HUDEP-2 (cell line): ENCODE measurements at regions not wholly inside any gene's neighbourhood (a gene's known extent, or its start where the extent isn't known, plus 50 kb on each side); places are given as distances from the start of the nearest gene placed in this dataset.
A peak's percentile ranks its signal among the peaks of the same experiment; 100 is the strongest.
"Not testable (repeated sequence)": the region's sequence is repeated elsewhere in the genome, so short reads cannot be mapped to it uniquely, and the experiment has no call there.

Source experiments
- DNase-seq, 76 experiments: peaks; one replicate each; lab custom pipeline; 2025; ENCODE audit not compliant: unreplicated experiment in 76 of 76; lab: John Stamatoyannopoulos, UW

DNA sequence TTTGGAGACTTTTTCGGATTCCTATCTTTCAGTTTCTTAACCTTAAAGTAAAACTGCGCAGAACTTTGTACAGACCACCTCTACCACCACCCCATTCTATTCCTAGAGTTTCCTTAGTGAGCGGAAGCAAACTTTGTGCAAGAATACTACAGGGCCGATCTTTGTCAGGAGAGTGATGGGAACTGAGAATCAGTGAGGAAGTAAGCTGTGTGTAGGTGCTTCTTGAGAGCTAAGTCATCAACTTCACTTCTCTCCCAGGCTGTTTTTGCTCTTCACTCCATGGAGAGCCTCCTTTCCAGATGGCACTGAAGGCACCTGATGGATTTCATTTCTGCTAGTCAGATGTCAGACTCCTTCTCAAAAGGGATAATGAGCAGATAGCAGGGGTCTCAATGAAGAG lies 127.3 kb downstream of the SPATA31D1 start:
- DNase-seq, result no peak

DNA sequence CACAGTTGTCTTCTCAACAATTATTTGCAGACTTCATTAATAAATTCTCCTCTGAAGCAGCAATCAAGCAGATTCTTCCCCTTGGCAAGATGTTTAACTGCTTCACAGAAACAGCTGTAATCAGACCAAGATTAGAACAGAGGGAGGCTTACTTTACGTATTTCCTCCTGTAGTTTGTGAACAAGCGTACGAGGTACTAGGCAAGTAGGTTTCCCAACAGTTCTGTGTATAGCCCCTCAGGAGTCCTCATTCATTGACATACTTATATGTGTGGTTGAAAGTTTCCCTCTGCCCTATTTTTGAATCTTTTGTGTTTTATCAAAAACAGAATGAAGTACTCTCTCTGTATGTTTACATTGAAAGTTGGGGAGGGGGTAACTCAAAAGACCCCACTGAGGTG lies 128.0 kb downstream of the SPATA31D1 start:
- no peak for DNase-seq

DNA sequence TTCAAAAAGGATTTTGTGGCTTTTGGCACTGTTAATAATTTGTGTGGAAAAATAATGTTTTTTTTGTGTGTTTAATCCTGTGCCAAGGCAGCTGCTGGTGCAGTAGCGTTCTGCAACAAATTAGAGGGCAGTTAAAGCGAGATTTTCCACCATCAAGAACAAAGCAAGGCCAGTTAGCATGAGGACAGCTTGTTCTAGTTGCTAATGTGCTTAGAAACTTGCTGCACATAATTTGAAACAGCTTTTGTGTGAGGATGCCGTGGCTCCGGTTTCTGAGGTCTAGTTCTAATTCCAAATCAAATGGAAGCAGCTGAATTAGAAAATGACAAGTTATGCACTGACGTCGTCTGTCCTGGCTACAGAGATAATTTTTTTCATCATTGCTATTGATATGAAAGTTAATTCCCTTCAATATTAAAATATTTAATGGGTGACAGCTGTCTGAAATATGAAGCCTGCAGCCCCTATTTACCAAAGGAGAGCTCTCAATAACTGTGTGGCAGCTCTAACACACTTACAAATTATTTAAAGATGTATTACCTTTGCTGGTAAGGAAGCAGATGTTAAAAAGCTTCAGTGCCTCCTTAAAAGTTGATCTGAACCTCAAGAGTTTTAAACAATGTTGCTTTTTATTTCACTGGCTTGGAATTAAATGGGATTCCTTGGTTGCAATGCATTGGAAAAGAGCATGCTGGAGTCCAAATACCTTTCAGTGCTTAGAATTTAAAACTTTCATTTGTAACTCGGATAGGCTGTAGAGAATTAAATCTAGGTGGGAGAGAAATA lies 128.6 kb downstream of the SPATA31D1 start:
- DNase-seq, result no peak

DNA sequence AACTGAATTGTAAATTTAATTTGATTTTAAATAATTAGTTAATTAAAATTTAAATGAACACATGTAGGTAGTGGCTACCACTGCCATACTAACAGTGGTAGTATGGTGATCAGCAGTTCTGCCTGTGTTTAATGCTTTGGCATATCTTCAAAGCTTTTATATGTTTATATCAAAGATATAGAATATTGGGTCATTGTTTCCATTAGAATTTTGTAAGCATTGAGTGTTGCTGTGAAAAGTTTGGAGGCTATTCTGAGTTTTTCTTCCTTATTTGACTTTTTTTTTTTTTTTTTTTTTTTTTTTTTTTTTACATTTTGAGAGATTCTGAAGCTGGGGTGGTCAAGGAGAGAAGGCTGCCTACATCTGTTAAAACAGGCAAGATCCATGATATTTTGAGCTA lies 134.2 kb downstream of the SPATA31D1 start:
- DNase-seq, result no peak

DNA sequence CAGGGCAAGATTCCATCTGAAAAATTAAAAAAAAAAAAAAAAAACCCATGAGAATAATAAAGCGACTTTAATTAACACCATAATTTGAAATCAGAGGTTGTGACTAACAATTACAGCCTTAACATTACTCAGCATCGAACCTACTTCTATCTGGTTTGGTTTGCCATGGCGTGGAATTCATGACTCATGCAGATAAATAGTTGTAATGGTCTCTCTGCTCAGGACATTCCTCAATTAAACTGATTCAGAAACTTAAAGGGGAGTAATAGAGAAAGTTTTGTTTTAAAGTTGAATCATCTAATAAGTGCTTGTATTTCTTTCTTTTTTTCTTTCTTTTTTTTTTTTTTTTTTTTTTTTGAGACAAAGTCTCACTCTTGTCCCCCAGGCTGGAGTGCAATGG lies 135.5 kb downstream of the SPATA31D1 start:
- no peak for DNase-seq

DNA sequence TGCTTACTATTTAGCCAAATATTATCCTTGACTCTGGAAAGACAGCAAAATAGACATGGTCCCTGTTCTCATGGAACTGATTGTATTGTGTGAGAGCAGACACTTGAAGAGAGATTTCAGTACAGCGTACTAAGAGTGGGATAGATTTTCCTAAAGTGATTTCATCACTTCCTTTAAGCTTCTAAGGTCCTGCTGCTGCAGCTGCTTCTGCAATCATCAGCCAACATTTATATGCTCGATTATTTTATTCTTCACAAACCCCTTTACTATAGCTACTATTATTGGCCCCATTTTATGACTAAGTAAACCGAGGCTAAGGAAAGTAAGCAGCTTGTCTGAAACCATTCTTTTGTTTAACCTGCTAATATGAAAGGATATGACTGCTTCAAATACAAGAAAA lies 137.7 kb downstream of the SPATA31D1 start:
- no peak for DNase-seq

DNA sequence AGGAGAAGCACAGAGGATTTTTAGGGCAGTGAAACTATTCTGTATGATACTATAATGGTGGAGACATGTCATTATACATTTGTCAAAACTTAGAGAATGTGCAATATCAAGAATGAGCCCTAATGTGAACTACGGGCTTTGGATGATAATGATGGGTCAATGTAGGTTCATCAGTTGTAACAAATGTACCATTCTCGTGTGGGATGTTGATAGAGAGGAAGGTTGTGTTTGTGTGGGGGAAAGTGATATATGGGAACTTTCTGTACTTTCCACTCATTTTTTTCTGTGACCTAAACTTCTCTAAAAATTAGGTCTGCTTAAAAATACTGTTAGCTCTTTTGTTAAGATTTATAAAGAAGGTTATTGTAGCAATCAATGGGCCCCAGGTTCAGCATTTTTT lies 138.9 kb downstream of the SPATA31D1 start:
- no peak for DNase-seq

DNA sequence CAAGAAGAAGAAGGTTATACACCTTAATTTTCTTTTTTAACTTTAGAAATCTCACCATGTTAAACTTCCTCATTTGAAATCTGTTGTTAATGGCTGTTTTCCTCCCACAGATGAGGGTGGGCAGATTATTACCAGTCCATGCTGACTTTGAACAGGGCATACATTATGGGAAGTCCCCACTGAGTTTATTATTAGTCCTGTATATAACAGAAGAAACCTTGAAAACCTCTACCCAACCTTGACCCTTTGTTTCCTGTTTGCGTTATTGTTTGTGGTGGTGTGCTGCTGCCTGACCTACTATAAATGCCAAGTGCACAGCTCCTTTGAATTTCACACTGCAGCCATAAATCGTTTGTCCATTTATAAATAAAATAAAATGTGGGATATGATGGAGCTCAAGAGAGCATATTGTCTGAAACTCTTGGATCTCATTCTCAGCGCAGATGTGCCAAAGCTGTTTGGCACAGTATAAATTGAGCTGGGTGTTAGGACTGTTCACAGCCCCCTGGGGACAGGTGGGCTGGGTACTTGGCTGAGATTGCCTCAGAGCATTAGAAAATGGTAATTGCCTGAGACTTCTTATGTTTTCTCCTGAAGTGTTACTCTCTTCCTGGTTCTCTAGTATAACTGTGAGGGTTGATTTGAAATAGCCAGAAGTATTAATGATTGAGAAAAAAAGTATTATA lies 139.6 kb downstream of the SPATA31D1 start:
- DNase-seq, result no peak

DNA sequence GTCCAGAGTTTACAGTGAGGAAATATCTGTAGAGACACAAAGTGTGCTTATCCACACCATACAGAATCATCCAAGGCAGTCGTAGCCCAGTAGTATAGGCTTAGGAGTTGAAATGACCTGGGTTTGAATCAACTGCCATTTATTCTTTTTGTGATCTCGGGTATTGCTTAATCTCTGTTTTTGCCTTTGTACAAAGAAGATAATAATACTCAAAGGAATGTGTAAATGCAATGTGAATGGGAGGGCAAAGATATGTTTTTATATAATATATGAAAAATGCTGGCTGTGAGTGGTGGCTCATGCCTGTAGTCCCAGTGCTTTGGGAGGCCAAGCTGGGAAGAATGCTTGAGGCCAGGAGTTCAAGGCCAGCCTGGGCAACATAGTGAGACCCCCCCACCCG lies 141.1 kb downstream of the SPATA31D1 start:
- no peak for DNase-seq

DNA sequence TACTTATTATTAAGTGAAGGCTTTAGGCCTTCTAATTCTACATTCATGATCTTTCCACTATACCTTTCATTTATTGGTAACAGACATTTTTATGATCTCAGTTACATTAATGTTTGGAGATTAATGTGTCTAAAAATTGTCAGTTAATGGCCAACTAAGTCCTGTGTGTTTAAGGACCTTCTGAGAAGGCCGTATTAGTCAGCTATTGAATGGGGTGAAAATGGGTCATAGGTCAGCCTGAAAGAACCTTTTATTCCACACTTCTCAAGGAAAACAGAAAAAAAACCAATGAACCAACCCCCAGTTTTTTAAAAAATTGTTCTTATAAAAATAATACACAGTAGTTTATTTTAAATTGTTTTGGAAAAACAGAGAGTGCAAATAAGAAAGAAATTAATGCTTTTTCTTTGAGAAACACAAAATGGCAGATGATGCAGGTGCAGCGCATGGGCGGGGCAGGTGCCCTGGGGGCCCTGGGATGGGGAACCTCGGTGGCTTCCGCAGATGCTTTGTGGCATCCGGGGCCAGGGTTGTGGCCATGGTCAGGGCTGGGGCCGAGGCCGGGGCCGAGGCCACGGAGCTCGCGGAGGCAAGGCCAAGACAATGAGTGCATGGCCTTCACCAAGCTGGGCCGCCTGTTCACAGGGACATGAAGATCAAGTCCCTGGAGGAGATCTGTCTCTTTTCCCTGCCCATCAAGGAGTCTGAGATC lies 141.9 kb downstream of the SPATA31D1 start:
- DNase-seq, result no peak

DNA sequence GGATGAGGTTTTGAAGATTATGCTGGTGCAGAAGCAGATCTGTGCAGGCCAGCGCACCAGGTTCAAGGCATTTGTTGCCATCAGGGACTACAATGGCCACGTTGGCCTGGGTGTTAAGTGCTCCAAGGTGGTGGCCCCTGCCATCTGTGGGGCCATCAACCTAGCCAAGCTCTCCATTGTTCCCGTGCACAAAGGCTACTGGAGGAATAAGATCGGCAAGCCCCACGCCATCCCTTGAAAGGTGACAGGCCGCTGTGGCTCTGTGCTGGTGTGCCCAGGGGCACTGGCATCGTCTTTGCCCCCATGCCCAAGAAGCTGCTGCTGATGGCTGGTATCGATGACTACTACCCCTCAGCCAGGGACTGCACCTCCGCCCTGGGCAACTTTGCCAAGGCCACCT lies 142.5 kb downstream of the SPATA31D1 start:
- DNase-seq, result peak in 1 of 76 experiments; percentile 1

DNA sequence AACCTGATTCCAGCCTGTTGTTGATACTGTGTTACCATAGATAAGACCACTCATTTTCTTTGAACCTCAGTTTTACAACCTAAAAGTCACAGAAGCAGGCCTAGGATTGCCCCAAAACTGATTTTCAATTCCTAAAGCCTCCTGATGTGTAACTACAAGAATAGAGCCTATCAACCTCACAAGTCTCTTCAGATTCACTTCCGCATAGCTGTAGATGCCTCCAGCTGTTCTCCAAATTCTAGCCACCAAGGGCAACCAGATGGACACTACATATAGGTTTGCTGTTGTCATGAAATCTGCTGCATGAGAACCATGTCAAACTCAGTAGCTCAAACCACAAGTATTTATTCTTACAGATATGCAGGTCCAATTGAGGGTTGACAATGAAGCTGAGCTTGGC lies 143.5 kb downstream of the SPATA31D1 start:
- no peak for DNase-seq

DNA sequence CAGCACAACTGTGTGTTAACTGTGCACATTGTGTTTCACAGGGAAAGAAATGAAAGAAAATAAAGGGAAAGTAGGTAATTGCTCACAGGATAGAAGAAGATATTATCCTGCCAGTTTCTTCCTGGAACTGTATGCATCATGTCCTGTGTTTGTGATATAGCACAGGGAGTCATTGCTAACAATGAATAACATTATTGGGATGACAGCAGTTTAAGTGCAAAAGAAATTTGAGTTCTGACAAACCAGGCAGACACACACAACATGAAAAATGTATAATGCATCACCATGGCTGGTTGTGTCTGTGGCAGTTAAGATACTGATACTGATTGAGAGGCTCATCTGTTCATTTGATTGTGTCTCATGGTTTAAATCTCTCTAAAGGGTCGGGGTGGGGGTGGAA lies 145.4 kb downstream of the SPATA31D1 start:
- DNase-seq, result no peak

DNA sequence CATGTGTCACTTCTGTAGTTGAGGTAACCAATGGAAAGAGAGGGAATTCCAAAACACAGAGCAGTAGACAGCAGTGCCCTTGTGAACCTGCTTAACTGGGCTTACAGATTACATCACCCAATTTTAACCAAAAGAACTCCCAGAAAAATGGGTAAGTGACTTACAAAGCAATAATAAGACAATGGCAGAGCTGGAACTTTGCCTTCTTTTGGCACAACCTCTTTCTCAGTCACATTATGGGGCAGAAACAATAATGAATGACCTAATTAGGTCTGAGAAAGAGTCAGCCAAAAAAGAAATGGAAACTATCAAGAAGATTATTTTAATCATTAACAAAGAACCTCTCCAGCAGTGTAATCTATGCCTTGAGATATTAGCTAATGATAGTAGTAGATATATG lies 146.5 kb downstream of the SPATA31D1 start:
- DNase-seq, result no peak

DNA sequence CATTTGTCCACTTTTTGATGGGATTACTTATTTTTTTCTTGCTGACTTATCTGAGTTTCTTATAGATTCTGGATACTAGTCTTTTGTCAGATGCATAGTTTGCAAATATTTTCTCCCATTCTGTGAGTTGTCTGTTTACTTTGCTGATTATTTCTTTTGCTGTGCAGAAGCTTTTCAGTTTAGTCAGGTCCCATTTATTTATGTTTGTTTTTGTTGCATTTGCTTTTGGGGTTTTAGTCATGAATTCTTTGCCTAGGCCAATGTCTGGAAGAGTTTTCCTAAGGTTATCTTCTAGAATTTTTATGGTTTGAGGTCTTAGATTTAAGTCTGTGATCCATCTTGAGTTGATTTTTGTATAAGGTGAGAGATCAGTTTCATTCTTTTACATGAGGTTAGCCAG lies 149.5 kb downstream of the SPATA31D1 start:
- not testable (repeated sequence) for DNase-seq

DNA sequence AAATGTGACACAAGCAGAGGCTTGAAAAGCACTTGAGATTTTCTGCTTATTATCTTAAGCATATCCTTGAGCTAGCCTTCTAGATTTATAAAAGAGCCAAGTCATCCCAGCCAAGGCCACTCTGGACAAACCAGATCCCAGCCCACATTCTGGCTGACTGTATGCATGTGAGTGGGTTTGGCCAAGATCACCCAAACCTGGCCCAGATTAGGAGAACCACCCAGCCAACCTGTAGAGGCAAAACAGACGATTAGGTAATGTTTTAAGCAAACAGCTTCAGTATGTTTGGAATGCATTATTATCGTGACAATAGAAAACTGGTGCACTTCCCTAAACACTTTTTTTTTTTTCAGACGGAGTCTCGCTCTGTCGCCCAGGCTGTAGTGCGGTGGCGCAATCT lies 151.9 kb downstream of the SPATA31D1 start:
- no peak for DNase-seq

DNA sequence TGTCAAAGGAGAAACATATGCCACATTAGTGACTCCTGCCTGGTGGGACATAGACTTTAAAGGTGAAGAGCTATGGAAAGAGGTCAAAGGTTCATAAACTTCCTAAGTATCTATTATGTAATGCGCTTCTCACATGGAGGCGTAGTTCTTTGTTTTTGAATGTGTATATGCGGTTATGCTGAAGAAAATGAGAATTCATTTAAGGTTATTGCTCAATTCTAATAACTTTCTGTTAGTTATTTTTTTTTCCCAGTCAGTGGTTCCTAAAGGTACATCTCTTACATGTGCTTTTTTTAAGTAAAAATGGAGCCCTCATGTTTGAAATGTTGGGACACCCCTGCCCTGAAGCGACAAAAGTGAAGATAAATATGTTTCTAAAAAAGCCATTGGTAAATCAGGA lies 156.2 kb downstream of the SPATA31D1 start:
- DNase-seq, result no peak

DNA sequence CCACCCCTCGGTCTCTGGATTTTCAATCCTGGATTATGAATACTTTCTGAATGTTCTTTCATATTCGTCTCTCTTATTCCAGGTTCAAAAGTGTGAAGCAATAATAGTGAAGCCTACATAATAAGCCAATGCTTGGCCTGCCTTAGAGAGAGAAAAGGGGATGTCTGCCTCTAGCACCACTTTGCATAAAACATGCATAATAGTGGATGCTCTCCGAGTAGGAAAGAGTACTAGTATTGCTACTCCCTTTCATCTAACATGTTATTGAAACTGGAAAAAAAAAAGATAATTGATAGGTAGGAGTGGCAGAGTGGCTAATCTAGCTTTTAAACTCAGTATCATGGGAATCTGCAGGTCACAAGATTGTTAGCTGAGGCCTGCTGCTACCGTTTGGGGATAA lies 158.1 kb downstream of the SPATA31D1 start:
- no peak for DNase-seq

DNA sequence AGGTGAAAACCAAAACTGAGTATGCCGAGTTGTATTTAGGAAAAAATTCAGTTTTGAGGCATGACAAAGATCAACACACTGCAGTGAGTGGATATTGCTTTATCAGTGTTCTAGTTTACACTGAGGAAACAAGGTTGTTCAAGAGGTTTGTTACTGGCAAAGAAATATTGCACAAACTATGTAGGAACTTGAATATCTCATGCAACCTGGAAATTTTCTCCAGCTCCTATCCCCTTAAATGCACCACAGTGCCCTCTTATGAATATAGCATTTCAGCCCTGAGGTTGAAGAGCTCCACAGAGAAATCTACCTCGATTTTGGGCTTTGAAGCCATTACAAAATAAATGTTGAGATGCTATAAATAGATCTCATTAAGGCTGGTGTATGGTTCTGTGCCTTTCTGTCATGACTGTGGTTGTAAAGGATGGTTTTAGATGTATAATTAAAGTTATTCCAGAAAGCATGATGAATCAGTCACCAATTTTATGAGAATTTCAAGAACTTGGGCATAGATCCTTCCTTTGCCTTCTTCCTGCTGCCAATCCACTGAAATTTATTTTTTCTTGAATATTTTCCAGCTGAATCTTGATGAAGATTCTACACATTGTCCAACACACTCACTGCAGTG lies 159.3 kb downstream of the SPATA31D1 start:
- DNase-seq, result no peak

DNA sequence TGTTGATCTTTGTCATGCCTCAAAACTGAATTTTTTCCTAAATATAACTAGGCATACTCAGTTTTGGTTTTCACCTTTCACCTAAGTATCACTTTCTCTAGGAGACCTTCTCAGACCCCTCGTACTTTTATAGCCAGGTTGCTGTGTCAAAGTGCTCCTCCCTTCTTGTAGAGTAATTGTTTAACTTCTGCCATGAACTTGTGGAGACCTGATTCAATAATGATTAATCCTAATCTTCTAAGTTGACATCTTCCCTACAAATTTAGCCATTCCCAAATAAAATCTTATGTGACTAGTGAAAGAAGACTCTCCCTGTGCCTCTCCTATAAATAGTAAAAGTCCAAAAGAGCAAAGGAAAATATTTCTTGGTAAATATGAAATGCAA lies 159.8 kb downstream of the SPATA31D1 start:
- no peak for DNase-seq

DNA sequence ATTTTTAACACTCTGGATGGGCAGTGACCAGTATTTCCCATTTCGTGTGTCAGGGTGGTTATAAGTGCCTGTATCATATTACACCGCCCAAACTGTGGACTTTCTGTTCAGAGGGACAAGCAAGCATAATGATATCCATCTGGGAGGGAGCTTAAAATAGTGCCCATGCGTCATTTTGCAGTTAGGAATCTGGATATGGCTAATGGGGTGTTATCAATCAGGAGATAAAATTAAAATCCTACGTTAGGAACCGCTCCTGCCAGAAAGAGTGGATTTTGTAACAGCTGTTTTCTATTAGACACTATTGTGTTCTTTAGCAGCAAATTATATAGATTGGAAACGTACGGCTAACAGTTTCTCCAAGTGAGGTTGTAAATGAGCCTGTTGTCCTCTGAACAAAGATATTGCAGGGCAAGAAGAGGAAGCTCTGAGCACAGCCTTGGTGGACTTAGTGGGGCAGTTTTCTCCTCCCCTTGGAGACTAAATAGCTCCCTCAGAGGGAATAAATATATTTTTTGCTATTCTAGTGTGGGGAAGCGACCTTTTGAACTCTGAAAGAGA lies 160.4 kb downstream of the SPATA31D1 start:
- no peak for DNase-seq
